Hepatocyte (in vitro differentiated cells): ENCODE measurements at regions not wholly inside any gene's neighbourhood (a gene's known extent, or its start where the extent isn't known, plus 50 kb on each side); places are given as distances from the start of the nearest gene placed in this dataset.

Source experiments
- EZH2 ChIP-seq: fragments of 200-600 bp; sonication (generic); IDR thresholded peaks from 2 replicates; pipeline ENCODE4 v1.6.1; 2016; ENCODE audit warnings: antibody characterized with exemption, mild to moderate bottlenecking, borderline replicate concordance
- EZH2phosphoT487 ChIP-seq: fragments of 200-600 bp; sonication (generic); IDR thresholded peaks from one replicate; pipeline ENCODE4 v1.6.1; 2018; ENCODE audit warnings: antibody characterized with exemption, mild to moderate bottlenecking, low read depth, moderate library complexity; ENCODE audit not compliant: unreplicated experiment, severe bottlenecking
- TF ChIP-seq, protein P1 (sequence below): fragments of 200-600 bp; sonication (generic); IDR thresholded peaks from 2 replicates; pipeline ENCODE4 v1.5.1; 2016; ENCODE audit warnings: antibody characterized with exemption, mild to moderate bottlenecking; ENCODE audit not compliant: poor library complexity

DNA sequence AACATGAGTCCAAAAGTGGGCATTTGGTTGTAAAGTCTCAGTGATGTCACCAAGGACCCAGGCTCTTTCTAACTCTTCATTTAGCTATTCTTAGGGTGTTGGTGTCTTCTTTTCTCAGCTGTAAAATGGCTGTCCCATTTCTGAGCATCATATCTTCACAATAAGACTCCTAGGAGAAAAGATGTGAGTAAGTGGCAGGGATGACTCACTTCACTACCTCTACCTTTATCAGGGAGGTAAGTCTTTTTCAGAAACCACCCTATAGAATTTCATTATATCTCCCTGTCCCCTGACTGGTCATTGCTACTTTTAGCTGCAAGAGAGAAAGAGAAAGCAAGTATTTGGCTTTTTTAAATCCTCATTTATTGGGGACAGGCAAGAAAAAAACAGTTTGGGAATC, 300.2 kb upstream of the RBMS3 start:
- TF ChIP-seq, protein P1, sequence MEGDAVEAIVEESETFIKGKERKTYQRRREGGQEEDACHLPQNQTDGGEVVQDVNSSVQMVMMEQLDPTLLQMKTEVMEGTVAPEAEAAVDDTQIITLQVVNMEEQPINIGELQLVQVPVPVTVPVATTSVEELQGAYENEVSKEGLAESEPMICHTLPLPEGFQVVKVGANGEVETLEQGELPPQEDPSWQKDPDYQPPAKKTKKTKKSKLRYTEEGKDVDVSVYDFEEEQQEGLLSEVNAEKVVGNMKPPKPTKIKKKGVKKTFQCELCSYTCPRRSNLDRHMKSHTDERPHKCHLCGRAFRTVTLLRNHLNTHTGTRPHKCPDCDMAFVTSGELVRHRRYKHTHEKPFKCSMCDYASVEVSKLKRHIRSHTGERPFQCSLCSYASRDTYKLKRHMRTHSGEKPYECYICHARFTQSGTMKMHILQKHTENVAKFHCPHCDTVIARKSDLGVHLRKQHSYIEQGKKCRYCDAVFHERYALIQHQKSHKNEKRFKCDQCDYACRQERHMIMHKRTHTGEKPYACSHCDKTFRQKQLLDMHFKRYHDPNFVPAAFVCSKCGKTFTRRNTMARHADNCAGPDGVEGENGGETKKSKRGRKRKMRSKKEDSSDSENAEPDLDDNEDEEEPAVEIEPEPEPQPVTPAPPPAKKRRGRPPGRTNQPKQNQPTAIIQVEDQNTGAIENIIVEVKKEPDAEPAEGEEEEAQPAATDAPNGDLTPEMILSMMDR = no peak
- TF ChIP-seq EZH2 (no peak), EZH2phosphoT487 (no peak)
